ENCODE measurements at regions not wholly inside any gene's neighbourhood (a gene's known extent, or its start where the extent isn't known, plus 50 kb on each side); places are given as distances from the start of the nearest gene placed in this dataset.

DNA sequence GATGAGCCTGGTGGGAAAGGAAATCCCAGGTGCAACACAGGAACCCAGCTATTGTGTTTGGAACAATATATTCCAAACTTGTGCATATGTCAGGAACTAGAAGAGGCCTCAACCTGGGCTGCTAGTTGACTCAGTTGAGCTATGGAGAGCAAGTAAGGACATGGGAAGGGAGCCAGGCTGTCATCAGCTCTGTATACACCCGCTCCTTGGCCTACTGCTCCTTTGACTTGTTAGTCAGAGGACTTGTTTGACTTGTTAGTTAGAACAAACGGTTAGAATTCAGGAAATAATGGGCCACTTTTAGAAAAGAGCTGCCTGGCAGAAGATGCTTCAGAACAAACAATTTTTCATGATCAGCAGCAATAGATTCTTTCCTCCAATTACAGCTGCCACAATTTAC, 76.4 kb downstream of the CBLL2 start:
- Histone ChIP-seq H3K4me1 (replicated peaks in 1 of 2; ENCODE audit: control insufficient read depth in 2 of 2, insufficient read depth in 2 of 2, low read length in 2 of 2) (no peaks in the 10 kb centered on the region), H3K27ac (ENCODE audit: extremely low read depth, low read depth, low read length) (no peak overlapping the region), H3K4me3 (no peak overlapping the region), H3K9me1 (ENCODE audit: control insufficient read depth, insufficient read depth, low read length) (no peaks in the 10 kb centered on the region), H3K36me3 (ENCODE audit: control insufficient read depth, insufficient read depth, low read length) (no peaks in the 10 kb centered on the region), H3K4me2 (ENCODE audit: insufficient read depth, low read length) (no peak overlapping the region), H3K79me2 (ENCODE audit: control insufficient read depth, insufficient read depth, low read length) (no peaks in the 10 kb centered on the region), H3K9me3 (replicated peaks; ENCODE audit: control insufficient read depth, insufficient read depth, low read depth, low read length) (no peaks in the 10 kb centered on the region), H3K9ac (ENCODE audit: insufficient read depth in 1 of 2, low read depth in 2 of 2, low read length in 2 of 2) (no peak overlapping the region), H2AFZ (ENCODE audit: low read depth, low read length) (no peak overlapping the region), H4K20me1 (replicated peaks; ENCODE audit: control insufficient read depth, insufficient read depth, low read length) (no peaks in the 10 kb centered on the region), H3K27me3 (ENCODE audit: control insufficient read depth in 2 of 2, insufficient read depth in 2 of 2, low read length in 2 of 2) (no peaks in the 10 kb centered on the region)
- ChIA-PET POLR2A (no interaction called here), CTCF (ENCODE audit: low intra/inter-chr PET ratio) (no interaction called here)
- WGBS (ENCODE audit: insufficient coverage, low coverage, missing lambda C conversion rate): 0% methylated on average over 2 of the region's 2 CpGs
- BruUV-seq (replicated peaks): no TSS peak
- DNase-seq (ENCODE audit: extremely low read depth in 1 of 4, low spot score in 3 of 4) (no peak), FAIRE-seq (no peak), ATAC-seq (no peak)
- in situ Hi-C loops (cut with MboI) (no loop called here), intact Hi-C loops (cut with micrococcal nuclease) (no loop called here)
- TF ChIP-seq CREB1 (IDR thresholded peaks at IDR 0.05) (no peak), CREB1 (CRISPR knock-in tag; IDR thresholded peaks at IDR 0.05) (no peak), SMAD2 (IDR thresholded peaks at IDR 0.05; ENCODE audit: low read depth, low read length) (no peak)

DNA sequence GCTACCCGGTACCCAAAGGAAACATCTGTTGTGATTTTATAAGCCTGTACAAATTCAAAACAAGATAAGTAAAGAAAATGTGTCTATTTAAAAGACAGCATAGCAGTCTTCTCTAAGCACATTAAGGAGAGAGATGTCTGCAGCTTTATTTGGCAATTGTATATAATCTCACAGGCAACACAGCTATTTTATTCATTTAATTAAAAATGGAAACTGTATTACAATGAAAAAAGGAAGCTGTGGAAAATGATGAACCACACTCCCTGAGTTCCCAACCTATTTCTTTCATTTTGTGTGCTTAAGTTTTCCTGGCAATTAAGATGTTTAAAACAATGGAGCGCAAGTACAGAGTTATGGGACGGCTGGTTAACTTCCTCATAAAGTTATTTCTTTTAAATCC, 78.4 kb downstream of the CBLL2 start:
- Histone ChIP-seq H3K9ac (ENCODE audit: insufficient read depth in 1 of 2, low read depth in 2 of 2, low read length in 2 of 2) (no peak overlapping the region), H3K36me3 (ENCODE audit: control insufficient read depth, insufficient read depth, low read length) (no peaks in the 10 kb centered on the region), H3K4me1 (replicated peaks in 1 of 2; ENCODE audit: control insufficient read depth in 2 of 2, insufficient read depth in 2 of 2, low read length in 2 of 2) (no peaks in the 10 kb centered on the region), H4K20me1 (replicated peaks; ENCODE audit: control insufficient read depth, insufficient read depth, low read length) (no peaks in the 10 kb centered on the region), H3K4me3 (no peak overlapping the region), H3K4me2 (ENCODE audit: insufficient read depth, low read length) (no peak overlapping the region), H3K27me3 (ENCODE audit: control insufficient read depth in 2 of 2, insufficient read depth in 2 of 2, low read length in 2 of 2) (no peaks in the 10 kb centered on the region), H3K79me2 (ENCODE audit: control insufficient read depth, insufficient read depth, low read length) (no peaks in the 10 kb centered on the region), H2AFZ (ENCODE audit: low read depth, low read length) (no peak overlapping the region), H3K27ac (ENCODE audit: extremely low read depth, low read depth, low read length) (no peak overlapping the region), H3K9me3 (replicated peaks; ENCODE audit: control insufficient read depth, insufficient read depth, low read depth, low read length) (no peaks in the 10 kb centered on the region), H3K9me1 (ENCODE audit: control insufficient read depth, insufficient read depth, low read length) (no peaks in the 10 kb centered on the region)
- WGBS (ENCODE audit: insufficient coverage, low coverage, missing lambda C conversion rate): 0% methylated on average over 3 of the region's 3 CpGs
- no TSS peak for BruUV-seq (replicated peaks)
- ATAC-seq (no peak), DNase-seq (ENCODE audit: extremely low read depth in 1 of 4, low spot score in 3 of 4) (no peak), FAIRE-seq (no peak)
- ChIA-PET CTCF (ENCODE audit: low intra/inter-chr PET ratio) (no interaction called here), POLR2A (no interaction called here)
- in situ Hi-C loops (cut with MboI) (no loop called here), intact Hi-C loops (cut with micrococcal nuclease) (no loop called here)
- TF ChIP-seq, protein P1, sequence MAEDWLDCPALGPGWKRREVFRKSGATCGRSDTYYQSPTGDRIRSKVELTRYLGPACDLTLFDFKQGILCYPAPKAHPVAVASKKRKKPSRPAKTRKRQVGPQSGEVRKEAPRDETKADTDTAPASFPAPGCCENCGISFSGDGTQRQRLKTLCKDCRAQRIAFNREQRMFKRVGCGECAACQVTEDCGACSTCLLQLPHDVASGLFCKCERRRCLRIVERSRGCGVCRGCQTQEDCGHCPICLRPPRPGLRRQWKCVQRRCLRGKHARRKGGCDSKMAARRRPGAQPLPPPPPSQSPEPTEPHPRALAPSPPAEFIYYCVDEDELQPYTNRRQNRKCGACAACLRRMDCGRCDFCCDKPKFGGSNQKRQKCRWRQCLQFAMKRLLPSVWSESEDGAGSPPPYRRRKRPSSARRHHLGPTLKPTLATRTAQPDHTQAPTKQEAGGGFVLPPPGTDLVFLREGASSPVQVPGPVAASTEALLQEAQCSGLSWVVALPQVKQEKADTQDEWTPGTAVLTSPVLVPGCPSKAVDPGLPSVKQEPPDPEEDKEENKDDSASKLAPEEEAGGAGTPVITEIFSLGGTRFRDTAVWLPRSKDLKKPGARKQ (CRISPR knock-in tag; IDR thresholded peaks at IDR 0.05): no peak
- TF ChIP-seq MCM3 (IDR thresholded peaks at IDR 0.05) (no peak), HOXB6 (CRISPR knock-in tag; IDR thresholded peaks at IDR 0.05; ENCODE audit: borderline replicate concordance) (no peak), SMARCE1 (IDR thresholded peaks at IDR 0.05) (no peak), POLR2H (tag; IDR thresholded peaks at IDR 0.05; ENCODE audit: low read depth) (no peak)
- TF ChIP-seq, protein P2, sequence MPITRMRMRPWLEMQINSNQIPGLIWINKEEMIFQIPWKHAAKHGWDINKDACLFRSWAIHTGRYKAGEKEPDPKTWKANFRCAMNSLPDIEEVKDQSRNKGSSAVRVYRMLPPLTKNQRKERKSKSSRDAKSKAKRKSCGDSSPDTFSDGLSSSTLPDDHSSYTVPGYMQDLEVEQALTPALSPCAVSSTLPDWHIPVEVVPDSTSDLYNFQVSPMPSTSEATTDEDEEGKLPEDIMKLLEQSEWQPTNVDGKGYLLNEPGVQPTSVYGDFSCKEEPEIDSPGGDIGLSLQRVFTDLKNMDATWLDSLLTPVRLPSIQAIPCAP (CRISPR knock-in tag; IDR thresholded peaks at IDR 0.05; ENCODE audit: borderline replicate concordance): no peak
- TF ChIP-seq, protein P3, sequence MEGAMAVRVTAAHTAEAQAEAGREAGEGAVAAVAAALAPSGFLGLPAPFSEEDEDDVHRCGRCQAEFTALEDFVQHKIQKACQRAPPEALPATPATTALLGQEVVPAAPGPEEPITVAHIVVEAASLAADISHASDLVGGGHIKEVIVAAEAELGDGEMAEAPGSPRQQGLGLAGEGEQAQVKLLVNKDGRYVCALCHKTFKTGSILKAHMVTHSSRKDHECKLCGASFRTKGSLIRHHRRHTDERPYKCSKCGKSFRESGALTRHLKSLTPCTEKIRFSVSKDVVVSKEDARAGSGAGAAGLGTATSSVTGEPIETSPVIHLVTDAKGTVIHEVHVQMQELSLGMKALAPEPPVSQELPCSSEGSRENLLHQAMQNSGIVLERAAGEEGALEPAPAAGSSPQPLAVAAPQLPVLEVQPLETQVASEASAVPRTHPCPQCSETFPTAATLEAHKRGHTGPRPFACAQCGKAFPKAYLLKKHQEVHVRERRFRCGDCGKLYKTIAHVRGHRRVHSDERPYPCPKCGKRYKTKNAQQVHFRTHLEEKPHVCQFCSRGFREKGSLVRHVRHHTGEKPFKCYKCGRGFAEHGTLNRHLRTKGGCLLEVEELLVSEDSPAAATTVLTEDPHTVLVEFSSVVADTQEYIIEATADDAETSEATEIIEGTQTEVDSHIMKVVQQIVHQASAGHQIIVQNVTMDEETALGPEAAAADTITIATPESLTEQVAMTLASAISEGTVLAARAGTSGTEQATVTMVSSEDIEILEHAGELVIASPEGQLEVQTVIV (CRISPR knock-in tag; IDR thresholded peaks at IDR 0.05; ENCODE audit: borderline replicate concordance): no peak
